ENCODE measurements at regions not wholly inside any gene's neighbourhood (a gene's known extent, or its start where the extent isn't known, plus 50 kb on each side); places are given as distances from the start of the nearest gene placed in this dataset.

- no peak for DNase-seq
- CTCF ChIA-PET, result interaction anchor here in 1 of 2 donors (0.6 kb wide), 1 partner anchor 406 kb away, joined by 4 read pairs; no protein-coding TSS in a partner anchor
Observed at GRCh38 chr1:223462047-223462630, 68.9 kb downstream of the CCDC185 start.

GRCh38 chr1:223462866-223463404 is 69.7 kb downstream of the CCDC185 start:
- DNase-seq, result no peak
- no peaks in the 10 kb centered on the region for H3K9me3 Mint-ChIP-seq
- POLR2A ChIA-PET, result no interaction called here

More at GRCh38 chr1:223462047-223462630, 68.9 kb downstream of the CCDC185 start:
- no peaks in the 10 kb centered on the region for H3K4me1 ChIP-seq (ENCODE audit: control insufficient read depth in 1 of 2, extremely low read depth in 1 of 2, insufficient read depth in 2 of 2, low read length in 2 of 2)
- no peak overlapping the region for H3K4me3 Mint-ChIP-seq
- H3K36me3 ChIP-seq (ENCODE audit: control insufficient read depth in 2 of 2, extremely low read depth in 1 of 2, insufficient read depth in 1 of 2, low read length in 1 of 2), result no peaks in the 10 kb centered on the region
- ATAC-seq (replicated peaks in 1 of 4), result no peak
- POLR2A ChIA-PET, result no interaction called here
- no peaks in the 10 kb centered on the region for H3K9me3 Mint-ChIP-seq
- H3K9me3 ChIP-seq, result no peaks in the 10 kb centered on the region
- H3K27ac Mint-ChIP-seq, result no peak overlapping the region
- H3K27ac ChIP-seq (ENCODE audit: low read length), result no peak overlapping the region
- 100% methylated on average over 2 of the region's 5 CpGs for WGBS (ENCODE audit: insufficient coverage)
- H3K27me3 Mint-ChIP-seq, result no peaks in the 10 kb centered on the region
- H3K4me1 Mint-ChIP-seq, result no peaks in the 10 kb centered on the region
- no peak overlapping the region for H3K4me3 ChIP-seq (ENCODE audit: control insufficient read depth in 1 of 2, extremely low read depth in 1 of 2, low read length in 1 of 2)
- H3K36me3 Mint-ChIP-seq, result no peaks in the 10 kb centered on the region
- peaks cover 0 to 3% of the 10 kb centered on the region in 2 experiments for H3K27me3 ChIP-seq (replicated peaks in 1 of 2; ENCODE audit: control insufficient read depth in 2 of 2, extremely low read depth in 1 of 2, insufficient read depth in 2 of 2, low read length in 1 of 2)

GRCh38 chr1:223466151-223466550 is 72.9 kb downstream of the CCDC185 start:
- DNase-seq (no peak), ATAC-seq (replicated peaks in 1 of 4) (no peak)
- Histone ChIP-seq H3K4me1 (ENCODE audit: control insufficient read depth in 1 of 2, extremely low read depth in 1 of 2, insufficient read depth in 2 of 2, low read length in 2 of 2) (no peaks in the 10 kb centered on the region), H3K4me3 (ENCODE audit: control insufficient read depth in 1 of 2, extremely low read depth in 1 of 2, low read length in 1 of 2) (no peak overlapping the region), H3K27me3 (replicated peaks in 1 of 2; ENCODE audit: control insufficient read depth in 2 of 2, extremely low read depth in 1 of 2, insufficient read depth in 2 of 2, low read length in 1 of 2) (peaks cover 0 to 4% of the 10 kb centered on the region in 2 experiments), H3K9me3 (no peaks in the 10 kb centered on the region), H3K36me3 (ENCODE audit: control insufficient read depth in 2 of 2, extremely low read depth in 1 of 2, insufficient read depth in 1 of 2, low read length in 1 of 2) (no peaks in the 10 kb centered on the region), H3K27ac (ENCODE audit: low read length) (no peak overlapping the region)
- ChIA-PET CTCF (no interaction called here), POLR2A (interaction anchor here in 1 of 2 donors (0.7 kb wide), 1 partner anchor 12 kb away, joined by 4 read pairs; no protein-coding TSS in a partner anchor)
- Mint-ChIP-seq H3K9me3 (no peaks in the 10 kb centered on the region), H3K27me3 (no peaks in the 10 kb centered on the region), H3K4me3 (no peak overlapping the region), H3K4me1 (no peaks in the 10 kb centered on the region), H3K36me3 (no peaks in the 10 kb centered on the region), H3K27ac (no peak overlapping the region)
- no CpG with 5 or more reads among the region's 1 CpG for WGBS (ENCODE audit: insufficient coverage)

More at GRCh38 chr1:223462866-223463404, 69.7 kb downstream of the CCDC185 start:
- Mint-ChIP-seq H3K27me3 (no peaks in the 10 kb centered on the region), H3K36me3 (no peaks in the 10 kb centered on the region), H3K4me3 (no peak overlapping the region), H3K4me1 (no peaks in the 10 kb centered on the region), H3K27ac (no peak overlapping the region)
- H3K36me3 ChIP-seq (ENCODE audit: control insufficient read depth in 2 of 2, extremely low read depth in 1 of 2, insufficient read depth in 1 of 2, low read length in 1 of 2), result no peaks in the 10 kb centered on the region
- no peak overlapping the region for H3K4me3 ChIP-seq (ENCODE audit: control insufficient read depth in 1 of 2, extremely low read depth in 1 of 2, low read length in 1 of 2)
- no peak overlapping the region for H3K27ac ChIP-seq (ENCODE audit: low read length)
- no peak for ATAC-seq (replicated peaks in 1 of 4)
- CTCF ChIA-PET, result interaction anchor here in 1 of 2 donors (0.6 kb wide), 1 partner anchor 405 kb away, joined by 4 read pairs; no protein-coding TSS in a partner anchor
- no peaks in the 10 kb centered on the region for H3K9me3 ChIP-seq
- no peaks in the 10 kb centered on the region for H3K4me1 ChIP-seq (ENCODE audit: control insufficient read depth in 1 of 2, extremely low read depth in 1 of 2, insufficient read depth in 2 of 2, low read length in 2 of 2)
- WGBS (ENCODE audit: insufficient coverage), result no CpG with 5 or more reads among the region's 3 CpGs
- H3K27me3 ChIP-seq (replicated peaks in 1 of 2; ENCODE audit: control insufficient read depth in 2 of 2, extremely low read depth in 1 of 2, insufficient read depth in 2 of 2, low read length in 1 of 2), result peaks cover 0 to 3% of the 10 kb centered on the region in 2 experiments

GRCh38 chr1:223471566-223471965 is 78.4 kb downstream of the CCDC185 start:
- ChIA-PET POLR2A (no interaction called here), CTCF (interaction anchor here in 1 of 2 donors (0.6 kb wide), 1 partner anchor 452 kb away, joined by 3 read pairs; no protein-coding TSS in a partner anchor)
- Histone ChIP-seq H3K27me3 (replicated peaks in 1 of 2; ENCODE audit: control insufficient read depth in 2 of 2, extremely low read depth in 1 of 2, insufficient read depth in 2 of 2, low read length in 1 of 2) (peaks cover 0 to 7% of the 10 kb centered on the region in 2 experiments), H3K4me1 (ENCODE audit: control insufficient read depth in 1 of 2, extremely low read depth in 1 of 2, insufficient read depth in 2 of 2, low read length in 2 of 2) (no peaks in the 10 kb centered on the region), H3K9me3 (no peaks in the 10 kb centered on the region), H3K36me3 (ENCODE audit: control insufficient read depth in 2 of 2, extremely low read depth in 1 of 2, insufficient read depth in 1 of 2, low read length in 1 of 2) (no peaks in the 10 kb centered on the region), H3K27ac (ENCODE audit: low read length) (no peak overlapping the region), H3K4me3 (ENCODE audit: control insufficient read depth in 1 of 2, extremely low read depth in 1 of 2, low read length in 1 of 2) (no peak overlapping the region)
- Mint-ChIP-seq H3K36me3 (no peaks in the 10 kb centered on the region), H3K27me3 (peaks cover 4 to 11% of the 10 kb centered on the region in 2 donors), H3K27ac (no peak overlapping the region), H3K9me3 (no peaks in the 10 kb centered on the region), H3K4me3 (no peak overlapping the region), H3K4me1 (no peaks in the 10 kb centered on the region)
- 71% methylated on average over 1 of the region's 1 CpG for WGBS (ENCODE audit: insufficient coverage)
- ATAC-seq (replicated peaks in 1 of 4) (no peak), DNase-seq (no peak)

- H3K27me3 Mint-ChIP-seq, result peaks cover 4 to 11% of the 10 kb centered on the region in 2 donors
- no peaks in the 10 kb centered on the region for H3K4me1 ChIP-seq (ENCODE audit: control insufficient read depth in 1 of 2, extremely low read depth in 1 of 2, insufficient read depth in 2 of 2, low read length in 2 of 2)
- H3K4me3 Mint-ChIP-seq, result no peak overlapping the region
- no peak for DNase-seq
- H3K9me3 ChIP-seq, result no peaks in the 10 kb centered on the region
- CTCF ChIA-PET, result interaction anchor here in 1 of 2 donors (0.5 kb wide), 1 partner anchor 731 kb away, joined by 3 read pairs; no protein-coding TSS in a partner anchor
- no peak for ATAC-seq (replicated peaks in 1 of 4)
- no peak overlapping the region for H3K27ac Mint-ChIP-seq
- POLR2A ChIA-PET, result no interaction called here
- H3K9me3 Mint-ChIP-seq, result no peaks in the 10 kb centered on the region
- H3K4me3 ChIP-seq (ENCODE audit: control insufficient read depth in 1 of 2, extremely low read depth in 1 of 2, low read length in 1 of 2), result no peak overlapping the region
- no peaks in the 10 kb centered on the region for H3K36me3 ChIP-seq (ENCODE audit: control insufficient read depth in 2 of 2, extremely low read depth in 1 of 2, insufficient read depth in 1 of 2, low read length in 1 of 2)
- no peaks in the 10 kb centered on the region for H3K4me1 Mint-ChIP-seq
- 83% methylated on average over 4 of the region's 5 CpGs for WGBS (ENCODE audit: insufficient coverage)
- no peaks in the 10 kb centered on the region for H3K36me3 Mint-ChIP-seq
- peaks cover 0 to 7% of the 10 kb centered on the region in 2 experiments for H3K27me3 ChIP-seq (replicated peaks in 1 of 2; ENCODE audit: control insufficient read depth in 2 of 2, extremely low read depth in 1 of 2, insufficient read depth in 2 of 2, low read length in 1 of 2)
- H3K27ac ChIP-seq (ENCODE audit: low read length), result no peak overlapping the region
Observed at GRCh38 chr1:223472057-223472456, 78.8 kb downstream of the CCDC185 start.

GRCh38 chr1:223473601-223474344 is 80.6 kb downstream of the CCDC185 start:
- Mint-ChIP-seq H3K4me3 (no peak overlapping the region), H3K9me3 (no peaks in the 10 kb centered on the region), H3K27me3 (peaks cover 17 to 25% of the 10 kb centered on the region in 2 donors), H3K27ac (no peak overlapping the region), H3K4me1 (peaks cover 0 to 11% (median 0%) of the 10 kb centered on the region in 3 donors), H3K36me3 (no peaks in the 10 kb centered on the region)
- POLR2A ChIA-PET, result no interaction called here
- DNase-seq (no peak), ATAC-seq (replicated peaks in 1 of 4) (no peak)
- Histone ChIP-seq H3K36me3 (ENCODE audit: control insufficient read depth in 2 of 2, extremely low read depth in 1 of 2, insufficient read depth in 1 of 2, low read length in 1 of 2) (no peaks in the 10 kb centered on the region), H3K4me3 (ENCODE audit: control insufficient read depth in 1 of 2, extremely low read depth in 1 of 2, low read length in 1 of 2) (no peak overlapping the region), H3K27me3 (replicated peaks in 1 of 2; ENCODE audit: control insufficient read depth in 2 of 2, extremely low read depth in 1 of 2, insufficient read depth in 2 of 2, low read length in 1 of 2) (peaks cover 0 to 15% of the 10 kb centered on the region in 2 experiments), H3K27ac (ENCODE audit: low read length) (no peak overlapping the region), H3K4me1 (ENCODE audit: control insufficient read depth in 1 of 2, extremely low read depth in 1 of 2, insufficient read depth in 2 of 2, low read length in 2 of 2) (no peaks in the 10 kb centered on the region), H3K9me3 (no peaks in the 10 kb centered on the region)
- CTCF ChIA-PET, result no interaction called here
- no CpG with 5 or more reads among the region's 4 CpGs for WGBS (ENCODE audit: insufficient coverage)

Data from T-cell (primary cell).